ENCODE measurements at regions not wholly inside any gene's neighbourhood (a gene's known extent, or its start where the extent isn't known, plus 50 kb on each side); places are given as distances from the start of the nearest gene placed in this dataset.

GRCh38 chr14:84029246-84029645 is 1500.7 kb upstream of the FLRT2 start:
- in situ Hi-C loops (cut with HindIII; ENCODE audit: low pct_ligation_motif_present, low pct_unique_long_range_greater_than_20kb, low sequenced_read_pairs) = no loop called here
- no peak for DNase-seq

GRCh38 chr14:84029720-84030119 is 1500.2 kb upstream of the FLRT2 start:
- in situ Hi-C loops (cut with HindIII; ENCODE audit: low pct_ligation_motif_present, low pct_unique_long_range_greater_than_20kb, low sequenced_read_pairs) = no loop called here

DNA sequence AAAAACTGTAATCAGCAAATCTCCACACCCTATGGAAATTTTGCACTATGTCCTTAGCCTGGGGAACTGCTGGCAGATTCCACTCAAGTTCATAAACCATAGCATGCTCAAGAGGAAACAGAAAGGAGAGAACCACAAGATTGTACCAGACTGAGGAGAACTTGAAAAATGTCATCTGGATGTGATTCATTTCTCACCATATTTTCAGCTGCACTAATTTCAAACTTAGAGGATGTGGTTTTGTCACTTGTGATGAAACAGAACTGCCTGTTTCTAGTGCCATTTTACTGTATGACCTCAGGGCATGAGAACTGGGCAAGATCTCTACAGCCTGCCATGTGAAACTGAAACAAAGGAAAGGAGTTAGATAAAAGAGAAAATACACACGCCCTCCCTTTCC is 1493.1 kb upstream of the FLRT2 start:
- DNase-seq = no peak
- in situ Hi-C loops (cut with HindIII; ENCODE audit: low pct_ligation_motif_present, low pct_unique_long_range_greater_than_20kb, low sequenced_read_pairs) = no loop called here

More at GRCh38 chr14:84029720-84030119, 1500.2 kb upstream of the FLRT2 start:
- no peak for DNase-seq

DNA sequence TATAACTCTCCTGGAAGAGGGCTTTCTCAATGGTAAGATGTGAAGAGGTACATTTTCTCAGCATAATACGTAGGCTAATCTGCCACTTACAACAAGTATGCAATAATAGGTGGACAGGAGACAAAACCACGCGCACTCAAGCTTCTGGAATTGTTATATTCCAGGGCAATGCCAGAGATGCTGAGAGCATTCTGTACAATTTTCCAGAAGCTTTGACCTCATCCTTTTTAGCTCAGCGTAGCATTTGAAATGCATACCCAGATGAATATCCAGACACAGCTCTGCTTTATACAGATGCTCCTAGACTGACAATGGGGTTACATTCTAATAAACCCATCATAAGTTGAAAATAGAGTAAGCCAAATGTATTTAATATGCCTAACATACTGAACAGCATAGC is 1492.4 kb upstream of the FLRT2 start:
- in situ Hi-C loops (cut with HindIII; ENCODE audit: low pct_ligation_motif_present, low pct_unique_long_range_greater_than_20kb, low sequenced_read_pairs) = no loop called here
- no peak for DNase-seq

GRCh38 chr14:84040101-84040500 is 1489.8 kb upstream of the FLRT2 start:
- no peak for DNase-seq
- in situ Hi-C loops (cut with HindIII; ENCODE audit: low pct_ligation_motif_present, low pct_unique_long_range_greater_than_20kb, low sequenced_read_pairs) = no loop called here

GRCh38 chr14:84041421-84041820 is 1488.5 kb upstream of the FLRT2 start:
- in situ Hi-C loops (cut with HindIII; ENCODE audit: low pct_ligation_motif_present, low pct_unique_long_range_greater_than_20kb, low sequenced_read_pairs) = no loop called here
- DNase-seq = no peak

DNA sequence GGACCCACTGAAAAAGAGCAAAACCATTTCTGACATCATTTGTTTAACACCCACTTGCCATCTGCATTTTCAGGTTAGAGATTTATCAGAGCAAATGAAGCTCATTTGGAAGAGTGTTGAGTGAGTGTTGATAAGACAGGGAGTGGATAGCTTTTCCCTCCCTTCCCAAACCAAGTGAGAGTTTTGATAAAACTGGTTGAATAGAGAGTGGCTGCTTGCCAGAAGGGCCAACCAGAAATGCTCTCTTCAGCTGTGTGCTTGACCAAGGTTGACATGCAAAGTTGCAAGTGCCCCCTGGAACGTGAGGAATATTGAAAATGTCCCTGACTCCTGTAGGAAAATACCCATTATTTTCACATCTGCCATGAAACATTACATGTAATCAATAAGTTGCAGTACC is 1487.0 kb upstream of the FLRT2 start:
- DNase-seq = no peak
- in situ Hi-C loops (cut with HindIII; ENCODE audit: low pct_ligation_motif_present, low pct_unique_long_range_greater_than_20kb, low sequenced_read_pairs) = no loop called here

GRCh38 chr14:84064316-84065125 is 1465.4 kb upstream of the FLRT2 start:
- in situ Hi-C loops (cut with HindIII; ENCODE audit: low pct_ligation_motif_present, low pct_unique_long_range_greater_than_20kb, low sequenced_read_pairs) = no loop called here
- DNase-seq = no peak

- DNase-seq = no peak
- in situ Hi-C loops (cut with HindIII; ENCODE audit: low pct_ligation_motif_present, low pct_unique_long_range_greater_than_20kb, low sequenced_read_pairs) = no loop called here
Measured at GRCh38 chr14:84065811-84066210, 1464.1 kb upstream of the FLRT2 start.

- in situ Hi-C loops (cut with HindIII; ENCODE audit: low pct_ligation_motif_present, low pct_unique_long_range_greater_than_20kb, low sequenced_read_pairs) = no loop called here
- no peak for DNase-seq
Measured at GRCh38 chr14:84068288-84068687, 1461.7 kb upstream of the FLRT2 start.

- in situ Hi-C loops (cut with HindIII; ENCODE audit: low pct_ligation_motif_present, low pct_unique_long_range_greater_than_20kb, low sequenced_read_pairs) = no loop called here
- DNase-seq = no peak
Measured at GRCh38 chr14:84071061-84071460, 1458.9 kb upstream of the FLRT2 start.

DNA sequence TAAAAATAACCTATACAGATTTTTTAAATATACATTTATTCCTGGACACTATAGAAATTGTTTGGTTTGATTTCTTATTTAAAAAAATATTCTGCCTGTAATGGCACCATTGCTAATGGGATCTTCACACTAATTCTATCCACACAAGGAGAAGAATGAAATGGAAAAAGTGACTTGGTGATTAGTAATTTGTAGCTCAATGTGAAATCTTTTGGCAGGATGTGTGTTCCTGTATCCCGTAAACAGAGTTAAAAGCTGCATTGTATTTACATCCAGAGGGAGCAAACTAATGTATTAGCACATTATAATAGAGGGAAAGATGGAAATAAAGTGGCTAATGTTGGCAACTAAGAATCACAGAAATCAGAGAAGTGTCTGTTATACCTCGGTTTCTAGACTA is 1455.3 kb upstream of the FLRT2 start:
- in situ Hi-C loops (cut with HindIII; ENCODE audit: low pct_ligation_motif_present, low pct_unique_long_range_greater_than_20kb, low sequenced_read_pairs) = no loop called here
- DNase-seq = no peak

DNA sequence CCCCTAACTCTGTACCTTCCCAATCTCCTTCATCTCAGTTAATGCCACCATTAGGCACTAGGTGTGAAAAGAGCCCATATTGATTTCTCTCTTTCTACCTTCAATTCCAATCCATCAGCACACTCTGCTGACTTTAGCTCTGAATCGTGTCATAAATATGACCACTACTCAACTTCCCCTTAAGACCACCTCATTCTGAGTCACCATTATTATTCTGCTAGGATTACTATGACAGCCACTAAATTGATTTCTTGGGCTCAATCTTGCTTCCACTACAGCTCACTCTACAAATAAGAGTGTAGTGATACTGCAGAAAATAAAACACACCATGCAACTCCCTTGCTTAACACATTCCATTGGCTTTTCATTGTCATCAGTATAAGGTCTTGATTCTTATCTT is 1449.0 kb upstream of the FLRT2 start:
- DNase-seq = no peak
- in situ Hi-C loops (cut with HindIII; ENCODE audit: low pct_ligation_motif_present, low pct_unique_long_range_greater_than_20kb, low sequenced_read_pairs) = no loop called here

DNA sequence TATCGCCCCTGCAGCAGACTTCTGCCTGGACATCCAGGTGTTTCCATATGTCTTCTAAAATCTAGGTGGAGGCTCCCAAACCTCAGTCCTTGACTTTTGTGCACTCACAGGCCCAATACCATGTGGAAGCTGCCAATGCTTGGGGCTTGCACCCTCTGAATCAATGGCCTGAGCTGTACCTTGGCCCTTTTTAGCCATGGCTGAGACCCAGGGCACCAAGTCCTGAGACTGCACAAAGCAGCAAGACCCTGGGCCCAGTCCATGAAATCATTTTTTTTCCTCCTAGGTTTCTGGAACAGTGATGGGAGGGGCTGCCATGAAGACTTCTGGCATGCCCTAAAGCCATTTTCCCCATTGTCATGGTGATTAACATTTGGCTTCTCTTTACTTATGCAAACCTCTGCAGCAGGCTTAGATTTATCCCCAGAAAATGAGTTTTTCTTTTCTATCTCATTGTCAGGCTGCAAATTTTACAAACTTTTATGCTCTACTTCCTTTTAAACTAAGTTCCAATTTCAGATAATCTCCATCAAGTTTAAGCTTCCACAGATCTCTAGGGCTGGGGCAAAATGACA is 1445.8 kb upstream of the FLRT2 start:
- in situ Hi-C loops (cut with HindIII; ENCODE audit: low pct_ligation_motif_present, low pct_unique_long_range_greater_than_20kb, low sequenced_read_pairs) = no loop called here
- DNase-seq = no peak

DNA sequence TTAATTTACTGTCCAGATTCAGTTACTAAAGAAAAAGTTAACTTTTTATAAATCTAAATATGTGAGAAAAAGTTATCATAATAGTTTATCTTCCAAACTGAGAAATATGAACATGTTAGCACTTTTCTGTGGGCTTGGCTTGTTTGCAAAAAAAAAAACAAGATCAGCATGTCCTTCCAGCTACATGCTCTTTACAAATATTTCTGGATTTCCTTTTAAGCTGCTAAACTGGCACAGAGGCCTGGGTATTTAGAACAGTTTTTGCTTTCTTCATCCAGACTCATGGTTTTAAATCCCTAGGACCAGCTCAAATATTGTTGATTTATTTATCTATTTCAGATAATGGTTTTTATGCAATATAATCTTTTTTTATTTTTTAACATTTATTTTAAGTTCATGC is 1444.5 kb upstream of the FLRT2 start:
- in situ Hi-C loops (cut with HindIII; ENCODE audit: low pct_ligation_motif_present, low pct_unique_long_range_greater_than_20kb, low sequenced_read_pairs) = no loop called here
- no peak for DNase-seq

GRCh38 chr14:84086714-84087113 is 1443.2 kb upstream of the FLRT2 start:
- DNase-seq = no peak
- in situ Hi-C loops (cut with HindIII; ENCODE audit: low pct_ligation_motif_present, low pct_unique_long_range_greater_than_20kb, low sequenced_read_pairs) = no loop called here

GRCh38 chr14:84087986-84088531 is 1441.9 kb upstream of the FLRT2 start:
- in situ Hi-C loops (cut with HindIII; ENCODE audit: low pct_ligation_motif_present, low pct_unique_long_range_greater_than_20kb, low sequenced_read_pairs) = no loop called here
- no peak for DNase-seq

- in situ Hi-C loops (cut with HindIII; ENCODE audit: low pct_ligation_motif_present, low pct_unique_long_range_greater_than_20kb, low sequenced_read_pairs) = no loop called here
- DNase-seq = no peak
Measured at GRCh38 chr14:84090837-84091236, 1439.1 kb upstream of the FLRT2 start.

- DNase-seq = no peak
- in situ Hi-C loops (cut with HindIII; ENCODE audit: low pct_ligation_motif_present, low pct_unique_long_range_greater_than_20kb, low sequenced_read_pairs) = no loop called here
Measured at GRCh38 chr14:84095681-84096080, 1434.3 kb upstream of the FLRT2 start.

DNA sequence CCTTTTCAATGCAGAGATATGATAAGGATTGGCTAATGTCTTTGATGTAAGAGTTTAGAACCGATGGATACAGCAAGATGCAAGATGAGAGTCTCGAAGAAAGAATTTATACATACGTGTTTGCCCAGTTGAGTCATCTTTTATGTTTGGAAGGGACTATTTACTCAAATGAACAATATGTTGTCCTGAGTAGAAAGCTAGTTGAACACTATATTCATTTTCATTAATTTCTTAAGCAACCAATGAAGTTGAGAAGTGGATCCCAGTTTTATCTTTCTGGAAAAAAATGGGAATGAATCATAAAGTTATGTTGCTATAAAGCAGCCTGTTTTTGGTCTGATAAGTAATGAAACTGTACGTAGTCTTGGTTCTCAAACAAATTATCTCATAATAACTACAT is 1431.7 kb upstream of the FLRT2 start:
- no peak for DNase-seq
- in situ Hi-C loops (cut with HindIII; ENCODE audit: low pct_ligation_motif_present, low pct_unique_long_range_greater_than_20kb, low sequenced_read_pairs) = no loop called here
